ENCODE measurements at regions not wholly inside any gene's neighbourhood (a gene's known extent, or its start where the extent isn't known, plus 50 kb on each side); places are given as distances from the start of the nearest gene placed in this dataset.
"Not testable (repeated sequence)": the region's sequence is repeated elsewhere in the genome, so short reads cannot be mapped to it uniquely, and the experiment has no call there.

DNA sequence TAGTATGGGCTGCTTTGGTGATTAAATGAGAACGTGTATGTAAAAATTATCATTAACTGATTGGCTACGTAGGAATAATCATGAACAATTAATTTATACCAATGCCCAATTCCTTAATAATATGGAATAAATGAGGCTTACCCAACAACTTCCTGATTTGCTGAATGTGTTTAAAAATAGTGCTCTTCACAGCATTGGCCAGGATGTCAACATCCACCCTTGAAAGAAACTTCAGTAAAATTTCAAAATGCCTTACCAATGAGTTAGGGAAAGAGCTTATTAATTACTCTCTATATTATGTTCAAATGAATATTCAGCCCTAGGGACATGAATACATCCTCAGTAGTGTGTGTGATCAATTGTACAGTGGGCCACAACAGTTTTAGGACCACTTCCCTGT is 401.4 kb downstream of the PSAT1 start:
- Histone ChIP-seq H3K4me1 (ENCODE audit: control insufficient read depth, insufficient read depth, low read length) (no peaks in the 10 kb centered on the region), H3K27ac (ENCODE audit: low read depth, low read length) (no peak overlapping the region), H3K36me3 (ENCODE audit: control insufficient read depth, insufficient read depth, low read length) (no peaks in the 10 kb centered on the region), H3K4me3 (ENCODE audit: low read length) (no peak overlapping the region), H3K27me3 (ENCODE audit: control insufficient read depth, insufficient read depth, low read length) (no peaks in the 10 kb centered on the region), H3K9ac (ENCODE audit: low read length) (no peak overlapping the region)

DNA sequence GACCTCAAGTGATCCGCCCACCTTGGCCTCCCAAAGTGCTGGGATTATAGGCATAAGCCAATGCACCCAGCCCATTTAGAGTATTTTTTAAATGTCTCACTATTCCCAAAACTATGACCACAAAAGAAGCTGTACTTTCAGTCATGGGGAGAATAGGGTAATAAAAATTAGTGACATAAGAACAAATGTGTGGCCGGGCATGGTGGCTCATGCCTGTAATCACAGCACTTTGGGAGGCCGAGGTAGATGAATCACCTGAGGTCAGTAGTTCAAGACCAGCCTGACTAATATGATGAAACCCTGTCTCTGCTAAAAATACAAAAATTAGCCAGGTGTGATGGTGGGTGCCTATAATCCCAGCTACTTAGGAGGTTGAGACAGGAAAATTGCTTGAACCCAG is 402.3 kb downstream of the PSAT1 start:
- not testable (repeated sequence) for H3K4me1 ChIP-seq (ENCODE audit: control insufficient read depth, insufficient read depth, low read length); H3K9ac ChIP-seq (ENCODE audit: low read length); H3K36me3 ChIP-seq (ENCODE audit: control insufficient read depth, insufficient read depth, low read length); H3K4me3 ChIP-seq (ENCODE audit: low read length); H3K27me3 ChIP-seq (ENCODE audit: control insufficient read depth, insufficient read depth, low read length); H3K27ac ChIP-seq (ENCODE audit: low read depth, low read length)

GRCh38 chr9:78704153-78704552 is 407.2 kb downstream of the PSAT1 start:
- not testable (repeated sequence) for H3K27ac ChIP-seq (ENCODE audit: low read depth, low read length); H3K36me3 ChIP-seq (ENCODE audit: control insufficient read depth, insufficient read depth, low read length); H3K4me3 ChIP-seq (ENCODE audit: low read length); H3K9ac ChIP-seq (ENCODE audit: low read length); H3K4me1 ChIP-seq (ENCODE audit: control insufficient read depth, insufficient read depth, low read length); H3K27me3 ChIP-seq (ENCODE audit: control insufficient read depth, insufficient read depth, low read length)

- no peaks in the 10 kb centered on the region for H3K27me3 ChIP-seq (ENCODE audit: control insufficient read depth, insufficient read depth, low read length)
- H3K9ac ChIP-seq (ENCODE audit: low read length), result no peak overlapping the region
- no peak overlapping the region for H3K4me3 ChIP-seq (ENCODE audit: low read length)
- no peaks in the 10 kb centered on the region for H3K36me3 ChIP-seq (ENCODE audit: control insufficient read depth, insufficient read depth, low read length)
- H3K27ac ChIP-seq (ENCODE audit: low read depth, low read length), result no peak overlapping the region
- H3K4me1 ChIP-seq (ENCODE audit: control insufficient read depth, insufficient read depth, low read length), result no peaks in the 10 kb centered on the region
Measured at GRCh38 chr9:78707080-78707479, 410.2 kb downstream of the PSAT1 start.

DNA sequence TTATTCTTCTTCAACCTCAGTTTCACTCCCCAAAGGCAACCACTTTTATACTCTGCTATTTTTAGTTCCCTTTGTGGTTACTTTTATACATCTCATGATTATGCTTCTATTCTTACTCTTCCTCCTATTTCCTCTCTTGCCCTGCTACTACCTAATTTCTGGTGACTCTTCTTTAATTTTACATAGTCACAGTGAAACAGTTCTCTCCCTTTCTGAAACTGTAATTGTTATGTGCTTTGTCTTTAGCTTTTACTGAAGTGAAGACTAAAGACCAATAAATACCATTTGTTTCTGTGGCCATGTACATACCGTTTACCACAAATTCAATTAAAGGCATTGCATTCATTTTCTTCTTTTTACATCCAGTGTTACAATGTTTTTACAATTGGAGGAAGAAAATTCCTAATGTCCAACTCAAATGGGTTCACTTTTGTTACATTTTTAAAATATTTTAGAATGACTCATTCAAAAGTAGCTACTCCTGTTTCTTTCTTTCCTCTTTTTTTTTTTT is 410.6 kb downstream of the PSAT1 start:
- no peaks in the 10 kb centered on the region for H3K4me1 ChIP-seq (ENCODE audit: control insufficient read depth, insufficient read depth, low read length)
- no peaks in the 10 kb centered on the region for H3K27me3 ChIP-seq (ENCODE audit: control insufficient read depth, insufficient read depth, low read length)
- H3K9ac ChIP-seq (ENCODE audit: low read length), result no peak overlapping the region
- no peak overlapping the region for H3K27ac ChIP-seq (ENCODE audit: low read depth, low read length)
- H3K4me3 ChIP-seq (ENCODE audit: low read length), result no peak overlapping the region
- H3K36me3 ChIP-seq (ENCODE audit: control insufficient read depth, insufficient read depth, low read length), result no peaks in the 10 kb centered on the region

DNA sequence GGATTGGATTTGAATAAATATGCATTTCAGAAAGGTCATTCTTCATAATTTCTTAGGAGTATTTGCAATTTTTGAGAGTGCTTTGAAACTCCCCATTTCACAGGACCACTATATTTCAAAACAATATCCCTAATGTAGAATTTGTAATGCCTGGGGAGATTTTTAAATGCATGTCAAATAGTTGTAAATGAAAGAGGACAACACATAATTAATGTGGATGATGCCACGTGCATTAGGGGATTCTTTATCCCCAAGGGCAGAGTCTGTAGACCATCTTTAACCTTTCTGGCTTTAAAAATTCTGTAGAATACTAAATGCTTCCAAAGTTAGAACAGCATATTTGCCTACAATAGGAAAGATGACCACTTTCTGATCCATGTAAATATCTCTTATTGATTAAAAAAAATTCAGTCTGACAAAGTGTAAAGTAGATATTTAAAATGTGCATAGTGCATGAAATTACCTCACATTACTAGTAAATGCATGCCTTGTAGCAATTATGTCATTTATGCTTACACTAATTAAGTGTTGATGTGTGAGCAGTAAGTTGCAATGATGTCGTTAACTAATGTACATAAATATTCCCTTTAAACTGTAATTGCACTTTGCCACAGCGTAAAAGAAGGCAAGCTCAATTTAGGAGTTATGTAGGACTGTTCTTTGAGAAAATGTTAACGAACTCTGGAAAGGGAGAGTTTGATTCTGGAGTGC is 416.1 kb downstream of the PSAT1 start:
- Histone ChIP-seq H3K4me3 (ENCODE audit: low read length) (no peak overlapping the region), H3K9ac (ENCODE audit: low read length) (no peak overlapping the region), H3K36me3 (ENCODE audit: control insufficient read depth, insufficient read depth, low read length) (no peaks in the 10 kb centered on the region), H3K27ac (ENCODE audit: low read depth, low read length) (no peak overlapping the region), H3K4me1 (ENCODE audit: control insufficient read depth, insufficient read depth, low read length) (no peaks in the 10 kb centered on the region), H3K27me3 (ENCODE audit: control insufficient read depth, insufficient read depth, low read length) (no peaks in the 10 kb centered on the region)

DNA sequence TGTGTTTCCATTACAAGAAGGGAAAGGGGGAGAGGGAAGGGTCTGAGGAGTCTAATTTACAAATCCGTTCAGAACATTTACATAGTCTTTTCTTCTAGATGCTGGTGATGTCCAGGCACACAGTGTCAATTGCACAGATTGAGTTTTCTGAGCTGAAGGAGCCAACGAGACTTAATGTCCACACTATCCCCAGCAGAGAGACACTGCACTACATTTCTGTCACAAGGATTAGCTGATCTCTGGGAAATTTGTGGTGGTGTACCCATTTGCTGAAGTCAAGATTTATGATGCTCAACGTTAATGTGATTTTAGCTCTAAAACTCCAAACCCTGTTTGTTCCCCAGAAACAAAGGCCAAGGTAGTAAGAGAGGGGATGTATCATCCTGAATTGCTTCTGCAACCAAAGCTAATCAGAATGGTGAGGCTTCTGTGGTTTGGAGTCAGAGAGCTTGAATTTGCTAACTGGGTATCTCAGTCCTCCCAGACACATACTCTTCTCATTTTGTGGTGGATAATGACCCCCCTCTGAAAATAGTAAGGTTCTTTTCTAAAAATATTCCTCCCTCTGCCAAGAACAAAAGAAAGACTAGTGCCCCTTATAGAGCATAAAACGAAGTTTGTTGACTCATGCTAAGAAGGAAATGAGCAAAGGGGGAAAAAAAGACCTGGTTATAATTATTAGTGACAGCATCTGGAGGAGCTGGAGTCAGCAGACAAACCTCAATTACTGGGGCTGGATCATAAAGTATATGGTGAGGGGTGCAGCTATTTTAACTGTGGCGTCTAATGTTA is 416.9 kb downstream of the PSAT1 start:
- Histone ChIP-seq H3K9ac (ENCODE audit: low read length) (no peak overlapping the region), H3K4me3 (ENCODE audit: low read length) (no peak overlapping the region), H3K27me3 (ENCODE audit: control insufficient read depth, insufficient read depth, low read length) (no peaks in the 10 kb centered on the region), H3K27ac (ENCODE audit: low read depth, low read length) (no peak overlapping the region), H3K36me3 (ENCODE audit: control insufficient read depth, insufficient read depth, low read length) (no peaks in the 10 kb centered on the region), H3K4me1 (ENCODE audit: control insufficient read depth, insufficient read depth, low read length) (no peaks in the 10 kb centered on the region)

DNA sequence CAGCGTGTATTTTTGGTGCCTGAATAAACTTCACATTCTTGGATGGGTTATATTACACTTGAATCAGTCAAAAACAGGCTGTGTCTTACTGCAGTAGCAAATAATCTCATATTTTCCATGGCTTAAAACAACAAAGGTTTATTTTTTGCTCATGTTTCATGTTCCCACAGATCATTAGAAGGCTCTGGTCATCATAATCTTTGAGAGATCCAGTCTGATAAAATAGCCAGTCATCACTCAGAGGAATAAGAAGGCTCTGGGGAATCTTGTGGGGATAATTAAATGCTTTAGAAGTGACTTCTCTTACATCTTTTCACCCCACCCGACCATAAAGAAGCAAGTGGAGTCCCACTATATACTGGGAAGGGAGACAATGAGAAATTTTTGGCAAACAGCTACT is 417.7 kb downstream of the PSAT1 start:
- Histone ChIP-seq H3K36me3 (ENCODE audit: control insufficient read depth, insufficient read depth, low read length) (no peaks in the 10 kb centered on the region), H3K27ac (ENCODE audit: low read depth, low read length) (no peak overlapping the region), H3K27me3 (ENCODE audit: control insufficient read depth, insufficient read depth, low read length) (no peaks in the 10 kb centered on the region), H3K9ac (ENCODE audit: low read length) (no peak overlapping the region), H3K4me1 (ENCODE audit: control insufficient read depth, insufficient read depth, low read length) (no peaks in the 10 kb centered on the region), H3K4me3 (ENCODE audit: low read length) (no peak overlapping the region)

GRCh38 chr9:78719029-78719428 is 422.1 kb downstream of the PSAT1 start:
- H3K9ac ChIP-seq (ENCODE audit: low read length); H3K4me3 ChIP-seq (ENCODE audit: low read length); H3K4me1 ChIP-seq (ENCODE audit: control insufficient read depth, insufficient read depth, low read length); H3K27ac ChIP-seq (ENCODE audit: low read depth, low read length); H3K36me3 ChIP-seq (ENCODE audit: control insufficient read depth, insufficient read depth, low read length); H3K27me3 ChIP-seq (ENCODE audit: control insufficient read depth, insufficient read depth, low read length): not testable (repeated sequence)

DNA sequence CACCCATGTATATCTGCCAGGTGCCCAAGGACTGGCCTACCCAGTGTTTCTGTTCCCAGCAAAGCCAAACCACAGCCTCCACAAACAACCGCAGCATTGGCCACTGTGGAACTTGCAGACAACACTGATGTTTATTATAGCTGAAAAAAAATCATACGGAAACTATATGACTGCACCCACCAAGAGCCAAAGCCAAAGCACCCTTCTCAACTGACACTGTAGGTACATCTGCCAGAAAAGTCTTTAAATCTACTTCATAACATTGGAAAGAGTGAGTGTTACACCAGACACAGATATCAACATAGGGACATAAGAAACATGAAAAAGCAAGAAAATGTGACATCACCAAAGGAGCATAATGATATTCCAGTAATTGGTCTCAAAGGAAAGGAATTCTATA is 428.0 kb downstream of the PSAT1 start:
- no peak overlapping the region for H3K9ac ChIP-seq (ENCODE audit: low read length)
- no peaks in the 10 kb centered on the region for H3K27me3 ChIP-seq (ENCODE audit: control insufficient read depth, insufficient read depth, low read length)
- no peak overlapping the region for H3K4me3 ChIP-seq (ENCODE audit: low read length)
- H3K27ac ChIP-seq (ENCODE audit: low read depth, low read length), result no peak overlapping the region
- no peaks in the 10 kb centered on the region for H3K4me1 ChIP-seq (ENCODE audit: control insufficient read depth, insufficient read depth, low read length)
- H3K36me3 ChIP-seq (ENCODE audit: control insufficient read depth, insufficient read depth, low read length), result no peaks in the 10 kb centered on the region

DNA sequence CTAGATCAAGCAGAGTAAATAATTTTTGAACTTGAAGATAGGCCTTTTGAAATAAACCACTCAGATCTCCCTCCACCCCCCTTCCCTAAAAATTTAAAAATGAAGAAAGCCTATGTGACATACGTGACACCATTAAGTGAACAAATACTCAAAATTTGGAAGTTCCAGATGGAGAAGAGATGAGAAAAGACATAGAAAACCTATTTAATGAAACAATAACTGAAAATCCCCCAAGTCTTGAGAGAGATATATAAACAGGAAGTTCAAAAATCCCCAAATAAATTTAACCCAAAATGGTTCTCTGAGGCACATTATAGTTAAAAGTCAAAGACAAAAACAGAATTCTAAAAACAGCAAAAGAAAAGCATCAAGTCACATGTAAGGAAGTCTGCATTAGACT is 428.6 kb downstream of the PSAT1 start:
- no peaks in the 10 kb centered on the region for H3K4me1 ChIP-seq (ENCODE audit: control insufficient read depth, insufficient read depth, low read length)
- H3K27me3 ChIP-seq (ENCODE audit: control insufficient read depth, insufficient read depth, low read length), result no peaks in the 10 kb centered on the region
- no peak overlapping the region for H3K4me3 ChIP-seq (ENCODE audit: low read length)
- H3K9ac ChIP-seq (ENCODE audit: low read length), result no peak overlapping the region
- no peaks in the 10 kb centered on the region for H3K36me3 ChIP-seq (ENCODE audit: control insufficient read depth, insufficient read depth, low read length)
- no peak overlapping the region for H3K27ac ChIP-seq (ENCODE audit: low read depth, low read length)

GRCh38 chr9:78745331-78745730 is 448.4 kb downstream of the PSAT1 start:
- no peak overlapping the region for H3K27ac ChIP-seq (ENCODE audit: low read depth, low read length)
- H3K4me1 ChIP-seq (ENCODE audit: control insufficient read depth, insufficient read depth, low read length), result no peaks in the 10 kb centered on the region
- no peak overlapping the region for H3K9ac ChIP-seq (ENCODE audit: low read length)
- H3K27me3 ChIP-seq (ENCODE audit: control insufficient read depth, insufficient read depth, low read length), result no peaks in the 10 kb centered on the region
- H3K36me3 ChIP-seq (ENCODE audit: control insufficient read depth, insufficient read depth, low read length), result no peaks in the 10 kb centered on the region
- no peak overlapping the region for H3K4me3 ChIP-seq (ENCODE audit: low read length)

- no peaks in the 10 kb centered on the region for H3K36me3 ChIP-seq (ENCODE audit: control insufficient read depth, insufficient read depth, low read length)
- H3K27ac ChIP-seq (ENCODE audit: low read depth, low read length), result no peak overlapping the region
- H3K9ac ChIP-seq (ENCODE audit: low read length), result no peak overlapping the region
- no peak overlapping the region for H3K4me3 ChIP-seq (ENCODE audit: low read length)
- H3K27me3 ChIP-seq (ENCODE audit: control insufficient read depth, insufficient read depth, low read length), result no peaks in the 10 kb centered on the region
- H3K4me1 ChIP-seq (ENCODE audit: control insufficient read depth, insufficient read depth, low read length), result no peaks in the 10 kb centered on the region
Measured at GRCh38 chr9:78746010-78746409, 449.1 kb downstream of the PSAT1 start.

Data from rectal smooth muscle tissue (tissue), 1 donor.